Keratinocyte (primary cell): ENCODE measurements at regions not wholly inside any gene's neighbourhood (a gene's known extent, or its start where the extent isn't known, plus 50 kb on each side); places are given as distances from the start of the nearest gene placed in this dataset.

Experiments
- DNase-seq: peaks from one replicate; pipeline ENCODE4 v3.0.0-alpha.2; 2011; ENCODE audit warnings: low read depth, missing footprints, low spot score
- FAIRE-seq: peaks from 2 replicates; lab custom pipeline; 2011; peaks lifted over from hg19 to GRCh38; lab: Jason Lieb, UNC
- H2AFZ ChIP-seq: 2 replicates; pipeline ENCODE4 v1.6.0; 2012; ENCODE audit warnings: low read length, control low read depth, inconsistent platforms; ENCODE audit not compliant: control insufficient read depth
- H3K27ac ChIP-seq: 2 replicates; pipeline ENCODE4 v1.5.1; 2011; ENCODE audit warnings: low read length; ENCODE audit not compliant: control insufficient read depth, insufficient read depth
- H3K27me3 ChIP-seq: 3 replicates; pipeline ENCODE4 v1.6.0; 2011; ENCODE audit warnings: low read length; ENCODE audit not compliant: control insufficient read depth, insufficient read depth; ENCODE audit errors: extremely low read depth
- H3K36me3 ChIP-seq, 2 experiments: 2 replicates in 1 of 2; 3 replicates in 1 of 2; pipeline ENCODE4 v1.5.1; 2011; ENCODE audit warnings: low read length in 2 of 2, mild to moderate bottlenecking in 1 of 2; ENCODE audit not compliant: control insufficient read depth in 2 of 2, insufficient read depth in 2 of 2; ENCODE audit errors: extremely low read depth in 1 of 2
- H3K4me1 ChIP-seq: 3 replicates; pipeline ENCODE4 v1.5.1; 2011; ENCODE audit warnings: low read length; ENCODE audit not compliant: control insufficient read depth, insufficient read depth; ENCODE audit errors: extremely low read depth
- H3K4me2 ChIP-seq: 3 replicates; pipeline ENCODE4 v1.6.0; 2011; ENCODE audit warnings: low read depth, low read length; ENCODE audit not compliant: control insufficient read depth, insufficient read depth; ENCODE audit errors: extremely low read depth
- H3K4me3 ChIP-seq, 3 experiments: fragments of 200-600 bp in 1 of 3; sonication (generic) in 1 of 3; 2 replicates in 2 of 3; 3 replicates in 1 of 3; pipeline ENCODE4 v1.5.1; 2011 to 2016; ENCODE audit warnings: low read length in 3 of 3, mild to moderate bottlenecking in 3 of 3, control low read depth in 2 of 3, inconsistent platforms in 1 of 3, low read depth in 1 of 3, mixed read lengths in 1 of 3, mixed run types in 1 of 3, moderate library complexity in 1 of 3; ENCODE audit not compliant: control insufficient read depth in 2 of 3, insufficient read depth in 2 of 3; ENCODE audit errors: extremely low read depth in 1 of 3
- H3K79me2 ChIP-seq: 2 replicates; pipeline ENCODE4 v1.6.0; 2012; ENCODE audit warnings: low read length; ENCODE audit not compliant: control insufficient read depth, insufficient read depth
- H3K9ac ChIP-seq: 3 replicates; pipeline ENCODE4 v1.6.0; 2011; ENCODE audit warnings: low read length; ENCODE audit not compliant: control insufficient read depth, insufficient read depth; ENCODE audit errors: extremely low read depth
- H3K9me1 ChIP-seq: 3 replicates; pipeline ENCODE4 v1.6.0; 2011; ENCODE audit warnings: low read length; ENCODE audit not compliant: control insufficient read depth, insufficient read depth; ENCODE audit errors: extremely low read depth
- H3K9me3 ChIP-seq: 2 replicates; pipeline ENCODE4 v1.5.1; 2012; ENCODE audit warnings: low read depth, low read length; ENCODE audit not compliant: control insufficient read depth
- H4K20me1 ChIP-seq: 3 replicates; pipeline ENCODE4 v1.6.0; 2011; ENCODE audit warnings: low read length; ENCODE audit not compliant: control insufficient read depth, insufficient read depth; ENCODE audit errors: extremely low read depth
- EZH2 ChIP-seq: IDR thresholded peaks from one replicate; pipeline ENCODE4 v1.6.1; 2012; ENCODE audit warnings: inconsistent platforms, mild to moderate bottlenecking, low read length, moderate library complexity
- dilution Hi-C: fragments of 300-500 bp; cut with MboI; formaldehyde crosslinking; loops from one replicate; pipeline ENCODE4 v1.7.0; 2020; ENCODE audit warnings: low sequenced_read_pairs; ENCODE audit not compliant: extremely low pct_ligation_motif_present
- TF ChIP-seq, protein P1 (sequence below), 3 experiments: IDR thresholded peaks in 1 of 3; conservative IDR thresholded peaks in 1 of 3; optimal IDR thresholded peaks in 1 of 3; 2 replicates in 2 of 3; 3 replicates in 1 of 3; pipeline versions ENCODE3 to v1.5.1; 2011; ENCODE audit warnings: low read length in 3 of 3, mild to moderate bottlenecking in 3 of 3, moderate library complexity in 2 of 3, control low read depth in 1 of 3, inconsistent platforms in 1 of 3; ENCODE audit not compliant: insufficient read depth in 2 of 3; ENCODE audit errors: extremely low read depth in 1 of 3

DNA sequence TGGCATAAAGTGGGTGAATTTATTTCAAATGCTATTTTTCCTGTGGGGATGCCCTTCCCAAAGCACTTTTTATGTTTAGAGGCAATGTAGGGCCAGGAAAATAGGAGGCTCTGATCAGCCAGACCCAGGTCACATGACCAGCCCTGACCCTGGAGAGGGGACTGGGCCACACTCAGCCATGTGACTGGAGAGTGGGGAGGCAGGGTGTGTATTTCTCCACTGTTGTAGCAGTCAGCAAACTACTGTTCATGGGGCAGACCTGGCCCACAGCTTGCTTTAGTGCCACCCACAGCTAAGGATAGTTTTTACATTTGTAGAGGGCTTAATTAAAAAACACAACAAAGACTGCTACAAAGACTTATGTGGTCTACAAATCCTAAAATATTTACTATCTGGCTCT, 153.8 kb downstream of the ACTL8 start:
- H3K36me3 ChIP-seq: no peaks in the 10 kb centered on the region
- no peaks in the 10 kb centered on the region for H3K4me1 ChIP-seq
- no peak overlapping the region for H3K4me3 ChIP-seq
- H3K9ac ChIP-seq: no peak overlapping the region
- H3K79me2 ChIP-seq: no peaks in the 10 kb centered on the region
- dilution Hi-C loops: no loop called here
- H2AFZ ChIP-seq: no peak overlapping the region
- no peak for DNase-seq
- no peaks in the 10 kb centered on the region for H3K27me3 ChIP-seq
- H4K20me1 ChIP-seq: no peaks in the 10 kb centered on the region
- TF ChIP-seq EZH2: no peak
- TF ChIP-seq, protein P1, sequence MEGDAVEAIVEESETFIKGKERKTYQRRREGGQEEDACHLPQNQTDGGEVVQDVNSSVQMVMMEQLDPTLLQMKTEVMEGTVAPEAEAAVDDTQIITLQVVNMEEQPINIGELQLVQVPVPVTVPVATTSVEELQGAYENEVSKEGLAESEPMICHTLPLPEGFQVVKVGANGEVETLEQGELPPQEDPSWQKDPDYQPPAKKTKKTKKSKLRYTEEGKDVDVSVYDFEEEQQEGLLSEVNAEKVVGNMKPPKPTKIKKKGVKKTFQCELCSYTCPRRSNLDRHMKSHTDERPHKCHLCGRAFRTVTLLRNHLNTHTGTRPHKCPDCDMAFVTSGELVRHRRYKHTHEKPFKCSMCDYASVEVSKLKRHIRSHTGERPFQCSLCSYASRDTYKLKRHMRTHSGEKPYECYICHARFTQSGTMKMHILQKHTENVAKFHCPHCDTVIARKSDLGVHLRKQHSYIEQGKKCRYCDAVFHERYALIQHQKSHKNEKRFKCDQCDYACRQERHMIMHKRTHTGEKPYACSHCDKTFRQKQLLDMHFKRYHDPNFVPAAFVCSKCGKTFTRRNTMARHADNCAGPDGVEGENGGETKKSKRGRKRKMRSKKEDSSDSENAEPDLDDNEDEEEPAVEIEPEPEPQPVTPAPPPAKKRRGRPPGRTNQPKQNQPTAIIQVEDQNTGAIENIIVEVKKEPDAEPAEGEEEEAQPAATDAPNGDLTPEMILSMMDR (optimal IDR thresholded peaks at IDR 0.05 in 1 of 3, IDR thresholded peaks at IDR 0.05 in 1 of 3, conservative IDR thresholded peaks at IDR 0.05 in 1 of 3; ENCODE audit: extremely low read depth in 1 of 3, insufficient read depth in 2 of 3, low read length in 3 of 3): no peak
- H3K9me3 ChIP-seq: no peaks in the 10 kb centered on the region
- H3K27ac ChIP-seq: no peak overlapping the region
- H3K9me1 ChIP-seq: no peaks in the 10 kb centered on the region
- FAIRE-seq: no peak
- no peak overlapping the region for H3K4me2 ChIP-seq

- Histone ChIP-seq H3K4me2 (no peak overlapping the region), H3K9me3 (no peaks in the 10 kb centered on the region), H3K79me2 (no peaks in the 10 kb centered on the region), H3K9me1 (no peaks in the 10 kb centered on the region), H3K4me1 (no peaks in the 10 kb centered on the region), H3K9ac (no peak overlapping the region), H4K20me1 (no peaks in the 10 kb centered on the region), H3K36me3 (no peaks in the 10 kb centered on the region), H2AFZ (no peak overlapping the region), H3K27me3 (no peaks in the 10 kb centered on the region), H3K27ac (no peak overlapping the region), H3K4me3 (no peak overlapping the region)
- TF ChIP-seq, protein P1 (optimal IDR thresholded peaks at IDR 0.05 in 1 of 3, IDR thresholded peaks at IDR 0.05 in 1 of 3, conservative IDR thresholded peaks at IDR 0.05 in 1 of 3; ENCODE audit: extremely low read depth in 1 of 3, insufficient read depth in 2 of 3, low read length in 3 of 3): peak; percentile 41 to 65 (median 64)
- TF ChIP-seq EZH2: no peak
- no peak for FAIRE-seq
- DNase-seq: no peak
- dilution Hi-C loops: no loop called here
Observed at GRCh38 chr1:17909634-17910033, 154.5 kb downstream of the ACTL8 start.
